ENCODE measurements at regions not wholly inside any gene's neighbourhood (a gene's known extent, or its start where the extent isn't known, plus 50 kb on each side); places are given as distances from the start of the nearest gene placed in this dataset.

DNA sequence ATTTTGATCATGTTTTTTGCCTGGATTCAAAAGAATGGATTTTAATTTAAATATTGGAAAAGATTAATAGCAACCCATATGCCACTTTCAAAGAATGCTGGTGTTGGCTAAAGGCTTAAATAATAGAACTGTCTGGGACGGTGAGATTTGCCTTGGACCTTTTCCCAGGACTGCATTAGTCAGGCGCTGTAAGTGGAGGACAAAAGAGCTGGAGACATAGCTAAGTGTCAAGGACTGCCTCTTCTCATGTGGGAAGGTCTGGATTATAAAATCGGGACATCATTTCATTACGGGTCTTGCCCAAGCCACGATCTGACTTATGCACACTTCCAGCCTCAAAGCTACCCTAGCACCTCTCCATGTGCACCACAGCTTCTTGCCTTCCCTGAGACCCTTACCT, 458.5 kb upstream of the DEPDC1 start:
- Histone ChIP-seq H3K4me3 (no peak overlapping the region), H3K36me3 (ENCODE audit: low read depth, missing control alignments) (no peaks in the 10 kb centered on the region), H3K9me3 (no peaks in the 10 kb centered on the region), H3K4me1 (no peaks in the 10 kb centered on the region), H3K27me3 (no peaks in the 10 kb centered on the region), H3K27ac (no peak overlapping the region)
- intact Hi-C loops (cut with DNase I; ENCODE audit: low total_unique reads), result no loop called here
- TF ChIP-seq, protein P1, sequence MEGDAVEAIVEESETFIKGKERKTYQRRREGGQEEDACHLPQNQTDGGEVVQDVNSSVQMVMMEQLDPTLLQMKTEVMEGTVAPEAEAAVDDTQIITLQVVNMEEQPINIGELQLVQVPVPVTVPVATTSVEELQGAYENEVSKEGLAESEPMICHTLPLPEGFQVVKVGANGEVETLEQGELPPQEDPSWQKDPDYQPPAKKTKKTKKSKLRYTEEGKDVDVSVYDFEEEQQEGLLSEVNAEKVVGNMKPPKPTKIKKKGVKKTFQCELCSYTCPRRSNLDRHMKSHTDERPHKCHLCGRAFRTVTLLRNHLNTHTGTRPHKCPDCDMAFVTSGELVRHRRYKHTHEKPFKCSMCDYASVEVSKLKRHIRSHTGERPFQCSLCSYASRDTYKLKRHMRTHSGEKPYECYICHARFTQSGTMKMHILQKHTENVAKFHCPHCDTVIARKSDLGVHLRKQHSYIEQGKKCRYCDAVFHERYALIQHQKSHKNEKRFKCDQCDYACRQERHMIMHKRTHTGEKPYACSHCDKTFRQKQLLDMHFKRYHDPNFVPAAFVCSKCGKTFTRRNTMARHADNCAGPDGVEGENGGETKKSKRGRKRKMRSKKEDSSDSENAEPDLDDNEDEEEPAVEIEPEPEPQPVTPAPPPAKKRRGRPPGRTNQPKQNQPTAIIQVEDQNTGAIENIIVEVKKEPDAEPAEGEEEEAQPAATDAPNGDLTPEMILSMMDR (IDR thresholded peaks at IDR 0.05), result no peak
- no peak for TF ChIP-seq POLR2A (IDR thresholded peaks at IDR 0.05)
- no peak for DNase-seq
- WGBS, 2 donors, result 66 to 76% methylated on average over 5 of the region's 5 CpGs

DNA sequence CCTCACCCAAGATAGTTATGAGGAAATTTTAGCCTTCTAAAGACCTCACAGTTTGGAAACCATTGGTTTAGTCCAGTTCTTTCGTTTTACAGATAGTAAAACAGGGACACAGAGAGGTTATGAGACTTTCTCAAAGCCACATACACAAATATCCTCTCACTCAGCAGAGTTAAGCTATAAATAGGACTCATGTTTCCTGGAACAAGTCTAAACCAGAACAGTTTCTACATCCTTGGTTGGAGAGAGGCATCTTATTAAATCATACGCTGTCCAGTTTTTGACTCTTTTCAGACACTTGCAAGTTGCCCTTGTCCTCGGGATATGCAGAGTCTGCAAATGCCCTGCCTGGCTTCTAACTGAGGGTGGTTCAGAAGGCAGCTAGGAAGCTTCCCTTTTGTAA, 462.1 kb upstream of the DEPDC1 start:
- Histone ChIP-seq H3K27ac (no peak overlapping the region), H3K9me3 (no peaks in the 10 kb centered on the region), H3K36me3 (ENCODE audit: low read depth, missing control alignments) (no peaks in the 10 kb centered on the region), H3K4me3 (no peak overlapping the region), H3K4me1 (no peaks in the 10 kb centered on the region), H3K27me3 (no peaks in the 10 kb centered on the region)
- no peak for DNase-seq
- TF ChIP-seq POLR2A (IDR thresholded peaks at IDR 0.05), result no peak
- TF ChIP-seq, protein P1 (IDR thresholded peaks at IDR 0.05), result no peak
- WGBS, 2 donors, result 46 to 76% methylated on average over 3 of the region's 3 CpGs
- intact Hi-C loops (cut with DNase I; ENCODE audit: low total_unique reads), result no loop called here

DNA sequence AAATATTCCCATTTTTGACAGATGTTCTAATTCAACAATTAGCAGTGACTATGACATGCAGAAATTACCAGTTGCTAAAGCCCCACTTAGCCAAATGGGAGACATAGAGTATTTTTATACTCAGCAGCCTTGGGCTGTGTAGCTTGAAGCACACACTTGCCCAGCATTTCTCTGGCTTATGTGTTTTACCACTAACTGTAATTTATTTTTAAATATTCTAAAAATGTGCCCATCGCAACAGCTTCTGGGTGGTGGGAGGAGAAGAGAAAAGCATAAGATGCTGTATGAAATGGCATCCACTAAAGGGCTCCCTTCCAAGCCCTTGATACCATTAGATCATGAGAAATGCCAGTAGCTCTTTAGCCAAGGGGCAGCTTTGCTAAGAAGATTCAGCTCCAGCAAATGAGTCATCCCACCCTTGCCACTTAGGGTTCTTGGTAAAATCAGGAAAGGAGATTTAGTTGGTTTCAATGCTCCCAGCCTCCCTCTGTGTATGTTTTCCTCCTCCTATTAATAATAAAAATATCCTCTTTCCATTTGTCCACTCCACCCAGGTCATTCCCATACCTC, 462.7 kb upstream of the DEPDC1 start:
- TF ChIP-seq, protein P1 (IDR thresholded peaks at IDR 0.05), result no peak
- no peak for TF ChIP-seq POLR2A (IDR thresholded peaks at IDR 0.05)
- H3K4me1 ChIP-seq, result no peaks in the 10 kb centered on the region
- no peak overlapping the region for H3K27ac ChIP-seq
- no peak for DNase-seq
- 75 to 100% methylated on average over 1 of the region's 1 CpG for WGBS, 2 donors
- H3K4me3 ChIP-seq, result no peak overlapping the region
- H3K27me3 ChIP-seq, result no peaks in the 10 kb centered on the region
- H3K9me3 ChIP-seq, result no peaks in the 10 kb centered on the region
- no peaks in the 10 kb centered on the region for H3K36me3 ChIP-seq (ENCODE audit: low read depth, missing control alignments)
- intact Hi-C loops (cut with DNase I; ENCODE audit: low total_unique reads), result no loop called here

DNA sequence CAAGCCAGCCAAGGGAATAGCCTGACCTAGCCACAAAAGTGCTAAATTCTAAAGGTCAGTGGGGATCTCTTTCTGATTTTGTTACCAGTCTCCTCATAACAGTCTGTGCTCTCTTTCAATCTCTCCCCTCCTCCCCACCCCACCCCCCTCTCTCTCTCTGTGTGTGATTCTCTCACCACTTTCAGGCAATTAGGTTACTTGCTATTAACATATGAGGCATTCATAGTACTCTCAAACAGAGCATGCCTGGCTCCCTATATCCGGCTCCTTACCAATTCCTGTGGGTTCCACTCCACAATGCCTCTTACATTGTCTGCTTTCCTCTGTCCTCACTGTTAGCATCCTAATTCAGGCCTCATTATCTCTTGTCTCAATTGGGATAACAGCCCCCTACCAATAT, 464.3 kb upstream of the DEPDC1 start:
- Histone ChIP-seq H3K4me3 (no peak overlapping the region), H3K9me3 (no peaks in the 10 kb centered on the region), H3K27me3 (no peaks in the 10 kb centered on the region), H3K27ac (no peak overlapping the region), H3K36me3 (ENCODE audit: low read depth, missing control alignments) (no peaks in the 10 kb centered on the region), H3K4me1 (no peaks in the 10 kb centered on the region)
- intact Hi-C loops (cut with DNase I; ENCODE audit: low total_unique reads), result no loop called here
- no peak for DNase-seq
- TF ChIP-seq, protein P1 (IDR thresholded peaks at IDR 0.05), result no peak
- TF ChIP-seq POLR2A (IDR thresholded peaks at IDR 0.05), result no peak
- WGBS, 2 donors, result 88 to 100% methylated on average over 1 of the region's 1 CpG

DNA sequence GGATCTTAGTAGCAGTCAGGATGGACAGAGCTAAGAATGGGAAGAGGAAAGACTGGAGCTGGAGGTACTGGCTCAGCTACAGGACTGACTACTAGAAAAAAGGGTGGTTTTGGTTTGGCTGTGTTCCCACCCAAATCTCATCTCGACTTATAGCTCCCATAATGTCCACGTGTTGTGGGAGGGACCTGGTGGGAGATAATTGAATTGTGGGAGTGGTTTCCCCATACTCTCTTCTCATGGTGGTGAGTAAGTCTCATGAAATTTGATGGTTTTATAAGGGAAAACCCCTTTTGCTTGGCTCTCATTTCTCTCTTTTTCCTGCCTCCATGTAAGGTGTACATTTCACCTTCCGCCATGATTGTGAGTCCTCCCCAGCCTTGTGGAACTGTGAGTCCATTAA, 466.5 kb upstream of the DEPDC1 start:
- 25 to 41% methylated on average over 3 of the region's 3 CpGs for WGBS, 2 donors
- no peaks in the 10 kb centered on the region for H3K36me3 ChIP-seq (ENCODE audit: low read depth, missing control alignments)
- H3K27me3 ChIP-seq, result no peaks in the 10 kb centered on the region
- DNase-seq, result no peak
- TF ChIP-seq, protein P1 (IDR thresholded peaks at IDR 0.05), result no peak
- TF ChIP-seq POLR2A (IDR thresholded peaks at IDR 0.05), result no peak
- H3K4me3 ChIP-seq, result no peak overlapping the region
- no peaks in the 10 kb centered on the region for H3K9me3 ChIP-seq
- no peak overlapping the region for H3K27ac ChIP-seq
- H3K4me1 ChIP-seq, result no peaks in the 10 kb centered on the region
- intact Hi-C loops (cut with DNase I; ENCODE audit: low total_unique reads), result no loop called here
